OCI-LY7 (cell line): ENCODE measurements at regions not wholly inside any gene's neighbourhood (a gene's known extent, or its start where the extent isn't known, plus 50 kb on each side); places are given as distances from the start of the nearest gene placed in this dataset.

Experiments
- EZH2phosphoT487 ChIP-seq: fragments of 200-600 bp; sonication (generic); IDR thresholded peaks from 2 replicates; pipeline ENCODE4 v1.6.1; 2018; ENCODE audit warnings: low read depth, borderline replicate concordance, mild to moderate bottlenecking, mixed run types, antibody characterized with exemption, low read length, moderate library complexity, mixed read lengths
- TF ChIP-seq, protein P1 (sequence below): fragments of 200-600 bp; sonication (generic); conservative IDR thresholded peaks from 2 replicates; pipeline ENCODE4 v1.5.1; 2014; ENCODE audit warnings: mild to moderate bottlenecking, antibody characterized with exemption, low read length, moderate library complexity, mixed read lengths

DNA sequence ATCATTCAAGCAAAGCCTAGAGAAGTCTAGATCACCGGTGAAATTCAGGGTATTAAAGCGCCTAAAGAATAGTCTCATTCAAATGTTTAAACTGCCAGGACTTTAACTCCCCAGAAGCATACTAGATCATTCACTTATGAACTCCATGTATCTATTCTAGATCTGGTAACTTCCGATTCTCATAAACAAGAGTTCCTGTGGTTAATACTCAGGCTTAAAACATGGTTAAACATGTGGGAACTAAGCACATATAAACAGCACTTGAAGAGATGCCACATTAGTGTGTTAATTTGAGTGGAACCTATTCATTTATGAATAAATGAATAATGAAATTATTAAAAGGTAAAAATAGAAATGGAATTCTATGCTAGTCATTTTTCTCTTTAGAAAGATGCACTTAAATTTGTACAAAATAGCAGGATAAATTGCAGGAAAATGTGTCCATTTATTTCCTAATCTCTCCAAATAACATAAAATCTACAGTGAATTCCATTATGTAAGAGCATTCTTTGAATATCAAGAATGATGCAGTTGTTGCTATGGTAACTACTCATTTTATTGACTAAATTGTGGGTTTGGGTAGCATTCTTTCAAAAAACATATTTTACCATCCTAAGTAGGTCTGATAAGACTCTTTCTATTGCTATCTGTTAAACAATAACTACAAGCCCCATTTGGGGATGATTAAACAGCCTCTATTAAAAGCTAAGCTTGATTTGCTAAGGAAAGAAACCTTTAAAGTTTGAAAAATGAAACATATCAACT, 147.6 kb upstream of the TMEM168 start:
- TF ChIP-seq, protein P1, sequence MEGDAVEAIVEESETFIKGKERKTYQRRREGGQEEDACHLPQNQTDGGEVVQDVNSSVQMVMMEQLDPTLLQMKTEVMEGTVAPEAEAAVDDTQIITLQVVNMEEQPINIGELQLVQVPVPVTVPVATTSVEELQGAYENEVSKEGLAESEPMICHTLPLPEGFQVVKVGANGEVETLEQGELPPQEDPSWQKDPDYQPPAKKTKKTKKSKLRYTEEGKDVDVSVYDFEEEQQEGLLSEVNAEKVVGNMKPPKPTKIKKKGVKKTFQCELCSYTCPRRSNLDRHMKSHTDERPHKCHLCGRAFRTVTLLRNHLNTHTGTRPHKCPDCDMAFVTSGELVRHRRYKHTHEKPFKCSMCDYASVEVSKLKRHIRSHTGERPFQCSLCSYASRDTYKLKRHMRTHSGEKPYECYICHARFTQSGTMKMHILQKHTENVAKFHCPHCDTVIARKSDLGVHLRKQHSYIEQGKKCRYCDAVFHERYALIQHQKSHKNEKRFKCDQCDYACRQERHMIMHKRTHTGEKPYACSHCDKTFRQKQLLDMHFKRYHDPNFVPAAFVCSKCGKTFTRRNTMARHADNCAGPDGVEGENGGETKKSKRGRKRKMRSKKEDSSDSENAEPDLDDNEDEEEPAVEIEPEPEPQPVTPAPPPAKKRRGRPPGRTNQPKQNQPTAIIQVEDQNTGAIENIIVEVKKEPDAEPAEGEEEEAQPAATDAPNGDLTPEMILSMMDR = no peak
- TF ChIP-seq EZH2phosphoT487 = no peak
